Fibroblast of lung (primary cell): ENCODE measurements at regions not wholly inside any gene's neighbourhood (a gene's known extent, or its start where the extent isn't known, plus 50 kb on each side); places are given as distances from the start of the nearest gene placed in this dataset.

Source experiments
- CTCF ChIP-seq, 2 donors: IDR thresholded peaks in 1 of 2; conservative IDR thresholded peaks in 1 of 2; 1 replicate in 1 of 2; 2 replicates in 1 of 2; pipeline ENCODE4 v1.5.1; 2011 to 2012; ENCODE audit warnings: low read length in 2 of 2, control low read depth in 1 of 2, inconsistent platforms in 1 of 2, low read depth in 1 of 2, mild to moderate bottlenecking in 1 of 2
- EZH2 ChIP-seq: IDR thresholded peaks from 2 replicates; pipeline ENCODE4 v1.5.1; 2012; ENCODE audit warnings: low read length, control low read depth, mild to moderate bottlenecking; ENCODE audit errors: missing control alignments

GRCh38 chr6:98016565-98016964 is 733.5 kb upstream of the MMS22L start:
- TF ChIP-seq CTCF (conservative IDR thresholded peaks at IDR 0.05 in 1 of 2, IDR thresholded peaks at IDR 0.05 in 1 of 2; ENCODE audit: low read depth in 1 of 2, low read length in 2 of 2) (no peak), EZH2 (no peak)
